ENCODE measurements at regions not wholly inside any gene's neighbourhood (a gene's known extent, or its start where the extent isn't known, plus 50 kb on each side); places are given as distances from the start of the nearest gene placed in this dataset.

DNA sequence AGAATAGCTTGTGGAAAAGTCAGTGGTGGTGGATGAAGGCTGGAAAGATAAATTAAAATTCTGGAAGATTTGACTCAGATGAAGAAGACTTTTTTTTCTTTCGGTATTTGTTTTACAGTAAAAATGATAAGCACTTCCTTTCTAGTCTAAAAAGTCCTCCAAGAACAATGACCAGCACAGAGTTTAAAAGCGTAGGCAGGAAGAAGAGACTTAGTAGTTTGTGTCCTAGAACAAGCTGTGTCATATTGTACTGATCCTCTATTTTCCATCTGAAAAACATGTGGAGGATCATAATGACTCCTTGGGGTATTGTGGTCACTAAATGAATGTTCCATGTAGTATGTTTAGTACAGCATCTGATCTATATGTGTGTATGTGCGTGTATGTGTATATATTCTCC, 132.4 kb upstream of the FSHR start:
- no peaks in the 10 kb centered on the region for H3K27me3 ChIP-seq (ENCODE audit: insufficient read depth)
- H3K4me2 ChIP-seq: no peak overlapping the region
- WGBS (ENCODE audit: low lambda C conversion rate): 27% methylated on average over 3 of the region's 3 CpGs
- H3K4me3 ChIP-seq (ENCODE audit: low read depth in 2 of 2, low read length in 1 of 2): no peak overlapping the region
- no peak overlapping the region for H2AFZ ChIP-seq (ENCODE audit: low read depth)
- H3K79me2 ChIP-seq (ENCODE audit: insufficient read depth): no peaks in the 10 kb centered on the region
- H3K27ac ChIP-seq (ENCODE audit: low read depth in 2 of 2, low read length in 1 of 2): no peak overlapping the region
- no peaks in the 10 kb centered on the region for H3K9me3 ChIP-seq
- CTCF ChIA-PET: interaction anchor here (0.6 kb wide), 1 partner anchor 174 kb away, joined by 3 read pairs; no protein-coding TSS in a partner anchor
- no peaks in the 10 kb centered on the region for H3K4me1 ChIP-seq (ENCODE audit: control insufficient read depth in 1 of 2, insufficient read depth in 2 of 2, low read depth in 1 of 2, low read length in 1 of 2)
- H4K20me1 ChIP-seq (ENCODE audit: insufficient read depth): no peaks in the 10 kb centered on the region
- POLR2A ChIA-PET: no interaction called here
- no peaks in the 10 kb centered on the region for H3K36me3 ChIP-seq (replicated peaks in 1 of 2; ENCODE audit: control insufficient read depth in 1 of 2, insufficient read depth in 2 of 2, low read length in 1 of 2)
- H3K9me2 ChIP-seq: 0 out of 2 replicates have a peak, but pooled peaks cover 3% of the 10 kb centered on the region
- TF ChIP-seq YY1 (IDR thresholded peaks at IDR 0.05; ENCODE audit: low read depth) (no peak), RFX5 (IDR thresholded peaks at IDR 0.05; ENCODE audit: low read length) (no peak), FOSL2 (IDR thresholded peaks at IDR 0.05; ENCODE audit: borderline replicate concordance, low read depth) (no peak), EP300 (IDR thresholded peaks at IDR 0.05; ENCODE audit: borderline replicate concordance in 1 of 2, low read depth in 1 of 2, low read length in 1 of 2) (no peak), TCF12 (IDR thresholded peaks at IDR 0.05) (no peak)
- H3K9ac ChIP-seq: no peak overlapping the region
- no peaks in the 10 kb centered on the region for H3F3A ChIP-seq (replicated peaks; ENCODE audit: insufficient read depth)
- no peak for DNase-seq

DNA sequence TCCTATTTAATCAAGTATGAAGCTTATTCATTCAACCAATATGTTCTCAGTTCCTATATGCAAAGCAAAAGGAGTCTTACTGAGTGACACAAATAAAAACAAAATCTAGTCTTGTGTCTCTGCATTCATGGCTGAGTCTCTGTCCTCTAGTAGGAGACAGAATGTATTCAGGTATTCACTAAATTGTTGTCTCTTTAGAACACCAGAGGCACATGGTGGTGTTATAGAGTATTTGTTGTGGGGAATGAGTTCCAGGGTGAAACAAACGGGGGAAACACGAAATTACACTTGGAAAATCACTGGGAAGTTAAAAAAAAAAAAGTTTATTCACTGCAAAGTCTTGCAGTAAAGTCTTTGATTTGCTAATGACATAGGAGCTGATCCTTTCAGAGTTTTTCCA, 131.7 kb upstream of the FSHR start:
- Histone ChIP-seq H3K9ac (no peak overlapping the region), H3K27ac (ENCODE audit: low read depth in 2 of 2, low read length in 1 of 2) (no peak overlapping the region), H3K4me1 (ENCODE audit: control insufficient read depth in 1 of 2, insufficient read depth in 2 of 2, low read depth in 1 of 2, low read length in 1 of 2) (no peaks in the 10 kb centered on the region), H3K9me3 (no peaks in the 10 kb centered on the region), H3K79me2 (ENCODE audit: insufficient read depth) (no peaks in the 10 kb centered on the region), H3K36me3 (replicated peaks in 1 of 2; ENCODE audit: control insufficient read depth in 1 of 2, insufficient read depth in 2 of 2, low read length in 1 of 2) (no peaks in the 10 kb centered on the region), H3K4me2 (no peak overlapping the region), H3F3A (replicated peaks; ENCODE audit: insufficient read depth) (no peaks in the 10 kb centered on the region), H4K20me1 (ENCODE audit: insufficient read depth) (no peaks in the 10 kb centered on the region), H3K4me3 (ENCODE audit: low read depth in 2 of 2, low read length in 1 of 2) (no peak overlapping the region), H3K27me3 (ENCODE audit: insufficient read depth) (no peaks in the 10 kb centered on the region), H2AFZ (ENCODE audit: low read depth) (no peak overlapping the region), H3K9me2 (0 out of 2 replicates have a peak, but pooled peaks cover 3% of the 10 kb centered on the region)
- TF ChIP-seq ELF1 (IDR thresholded peaks at IDR 0.05) (no peak), SIN3A (IDR thresholded peaks at IDR 0.05; ENCODE audit: borderline replicate concordance, low read depth, low read length) (no peak), MXI1 (IDR thresholded peaks at IDR 0.05; ENCODE audit: low read depth, low read length) (no peak), RAD21 (IDR thresholded peaks at IDR 0.05; ENCODE audit: low read length) (no peak), TAF1 (IDR thresholded peaks at IDR 0.05; ENCODE audit: borderline replicate concordance, low read depth, low read length) (no peak), NRF1 (IDR thresholded peaks at IDR 0.05; ENCODE audit: low read depth, low read length) (no peak), RCOR1 (IDR thresholded peaks at IDR 0.05; ENCODE audit: low read length) (no peak), FOXJ3 (CRISPR knock-in tag; IDR thresholded peaks at IDR 0.05) (no peak), POLR2AphosphoS5 (IDR thresholded peaks at IDR 0.05; ENCODE audit: low read depth, low read length) (no peak), TCF12 (IDR thresholded peaks at IDR 0.05) (no peak)
- TF ChIP-seq, protein P1, sequence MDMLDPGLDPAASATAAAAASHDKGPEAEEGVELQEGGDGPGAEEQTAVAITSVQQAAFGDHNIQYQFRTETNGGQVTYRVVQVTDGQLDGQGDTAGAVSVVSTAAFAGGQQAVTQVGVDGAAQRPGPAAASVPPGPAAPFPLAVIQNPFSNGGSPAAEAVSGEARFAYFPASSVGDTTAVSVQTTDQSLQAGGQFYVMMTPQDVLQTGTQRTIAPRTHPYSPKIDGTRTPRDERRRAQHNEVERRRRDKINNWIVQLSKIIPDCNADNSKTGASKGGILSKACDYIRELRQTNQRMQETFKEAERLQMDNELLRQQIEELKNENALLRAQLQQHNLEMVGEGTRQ (IDR thresholded peaks at IDR 0.05; ENCODE audit: borderline replicate concordance, low read depth, low read length): no peak
- TF ChIP-seq, protein P2, sequence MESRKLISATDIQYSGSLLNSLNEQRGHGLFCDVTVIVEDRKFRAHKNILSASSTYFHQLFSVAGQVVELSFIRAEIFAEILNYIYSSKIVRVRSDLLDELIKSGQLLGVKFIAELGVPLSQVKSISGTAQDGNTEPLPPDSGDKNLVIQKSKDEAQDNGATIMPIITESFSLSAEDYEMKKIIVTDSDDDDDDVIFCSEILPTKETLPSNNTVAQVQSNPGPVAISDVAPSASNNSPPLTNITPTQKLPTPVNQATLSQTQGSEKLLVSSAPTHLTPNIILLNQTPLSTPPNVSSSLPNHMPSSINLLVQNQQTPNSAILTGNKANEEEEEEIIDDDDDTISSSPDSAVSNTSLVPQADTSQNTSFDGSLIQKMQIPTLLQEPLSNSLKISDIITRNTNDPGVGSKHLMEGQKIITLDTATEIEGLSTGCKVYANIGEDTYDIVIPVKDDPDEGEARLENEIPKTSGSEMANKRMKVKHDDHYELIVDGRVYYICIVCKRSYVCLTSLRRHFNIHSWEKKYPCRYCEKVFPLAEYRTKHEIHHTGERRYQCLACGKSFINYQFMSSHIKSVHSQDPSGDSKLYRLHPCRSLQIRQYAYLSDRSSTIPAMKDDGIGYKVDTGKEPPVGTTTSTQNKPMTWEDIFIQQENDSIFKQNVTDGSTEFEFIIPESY (IDR thresholded peaks at IDR 0.05; ENCODE audit: borderline replicate concordance, low read depth): no peak
- TF ChIP-seq, protein P3, sequence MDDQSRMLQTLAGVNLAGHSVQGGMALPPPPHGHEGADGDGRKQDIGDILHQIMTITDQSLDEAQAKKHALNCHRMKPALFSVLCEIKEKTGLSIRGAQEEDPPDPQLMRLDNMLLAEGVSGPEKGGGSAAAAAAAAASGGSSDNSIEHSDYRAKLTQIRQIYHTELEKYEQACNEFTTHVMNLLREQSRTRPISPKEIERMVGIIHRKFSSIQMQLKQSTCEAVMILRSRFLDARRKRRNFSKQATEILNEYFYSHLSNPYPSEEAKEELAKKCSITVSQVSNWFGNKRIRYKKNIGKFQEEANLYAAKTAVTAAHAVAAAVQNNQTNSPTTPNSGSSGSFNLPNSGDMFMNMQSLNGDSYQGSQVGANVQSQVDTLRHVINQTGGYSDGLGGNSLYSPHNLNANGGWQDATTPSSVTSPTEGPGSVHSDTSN (IDR thresholded peaks at IDR 0.05): no peak
- ChIA-PET POLR2A (no interaction called here), CTCF (interaction anchor here (0.6 to 1.6 kb wide), 2 partner anchors 31 to 174 kb away, joined by 3 read pairs; no protein-coding TSS in a partner anchor)
- no peak for DNase-seq
- 4% methylated on average over 2 of the region's 2 CpGs for WGBS (ENCODE audit: low lambda C conversion rate)

Measured in SK-N-SH (cell line).